GM03348 (cell line): ENCODE measurements at regions not wholly inside any gene's neighbourhood (a gene's known extent, or its start where the extent isn't known, plus 50 kb on each side); places are given as distances from the start of the nearest gene placed in this dataset.
"Not testable (repeated sequence)": the region's sequence is repeated elsewhere in the genome, so short reads cannot be mapped to it uniquely, and the experiment has no call there.

Experiments
- DNase-seq: peaks from one replicate; pipeline ENCODE4 v3.0.0; 2012; ENCODE audit warnings: low spot score

GRCh38 chr13:81142306-81142999 lies 801.5 kb upstream of the SPRY2 start:
- DNase-seq: no peak

DNA sequence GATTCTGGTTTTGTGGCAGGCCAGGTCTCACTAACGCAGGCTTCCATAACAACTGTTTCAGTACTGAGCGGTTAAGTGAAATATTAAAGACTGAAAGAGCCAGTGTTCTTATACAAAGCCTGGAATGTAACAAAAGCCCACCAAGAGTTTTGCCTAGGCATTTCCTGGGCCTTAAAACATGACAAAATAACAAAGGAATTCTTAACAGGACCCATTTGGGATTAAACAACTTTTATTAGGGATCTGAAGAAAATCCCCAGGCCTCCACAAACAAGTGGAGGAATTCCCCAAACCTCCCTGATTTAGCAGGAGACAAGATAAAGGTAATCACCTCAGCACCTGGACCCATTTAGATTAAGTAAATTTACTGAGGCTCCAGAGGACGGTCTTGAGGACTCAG lies 799.7 kb upstream of the SPRY2 start:
- no peak for DNase-seq

DNA sequence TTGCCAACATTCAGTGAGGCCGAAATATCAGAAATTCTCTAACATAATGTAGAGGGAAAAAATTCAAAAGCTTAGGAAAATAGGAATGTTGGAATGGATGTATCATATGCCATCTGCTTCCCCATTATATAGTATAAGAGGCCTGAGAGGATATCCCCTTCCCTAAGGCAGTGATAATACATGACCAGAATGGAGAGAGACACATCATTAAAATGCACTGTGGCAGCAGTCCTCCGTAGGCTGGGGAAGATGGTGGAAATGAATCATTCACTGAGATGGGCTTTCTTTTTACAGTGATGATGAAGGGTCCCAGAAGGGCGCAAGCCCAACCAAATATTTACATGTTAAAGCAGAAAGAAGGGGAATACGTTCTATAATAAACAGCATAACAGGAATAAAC lies 799.1 kb upstream of the SPRY2 start:
- no peak for DNase-seq

- no peak for DNase-seq
Observed at GRCh38 chr13:81138353-81138980, 797.5 kb upstream of the SPRY2 start.

DNA sequence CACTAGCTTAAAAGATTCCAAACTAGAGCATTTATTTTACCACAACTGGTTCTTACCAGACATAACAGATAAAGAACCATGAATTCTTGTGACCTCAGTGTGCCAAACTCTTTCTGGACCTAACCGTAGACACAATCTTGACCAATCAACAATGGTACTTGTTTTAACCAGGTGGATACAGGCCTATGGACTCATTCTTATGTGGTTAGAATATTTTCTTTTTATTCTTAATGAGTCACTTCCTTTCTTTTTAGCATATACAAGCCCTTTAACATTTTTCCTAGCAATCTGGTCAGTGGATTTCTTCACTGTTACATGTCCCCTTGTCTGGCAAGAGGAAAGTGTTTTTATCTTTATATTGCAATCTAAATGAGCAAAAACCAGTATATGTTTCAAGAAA lies 792.1 kb upstream of the SPRY2 start:
- DNase-seq: no peak

- DNase-seq: no peak
Observed at GRCh38 chr13:81117416-81117815, 776.5 kb upstream of the SPRY2 start.

GRCh38 chr13:81116461-81117282 lies 775.7 kb upstream of the SPRY2 start:
- no peak for DNase-seq

DNA sequence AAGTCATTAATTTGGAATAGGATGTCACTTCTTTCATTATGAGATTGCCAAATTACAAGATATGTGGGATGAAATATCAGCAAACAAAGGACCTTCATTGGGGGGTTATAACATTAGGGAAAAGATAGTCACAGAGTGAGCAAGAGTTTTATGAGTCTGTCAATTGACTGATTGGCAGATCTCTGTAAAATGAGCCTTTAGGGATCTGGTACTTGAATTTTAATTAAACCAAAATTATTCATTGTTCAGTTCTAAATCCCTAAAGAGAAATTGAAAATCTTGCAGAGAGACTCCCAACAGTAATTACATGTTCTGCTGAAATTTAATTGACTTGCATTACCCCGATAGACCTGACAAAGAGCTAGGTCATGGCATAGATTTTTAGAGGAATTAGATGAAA lies 768.1 kb upstream of the SPRY2 start:
- DNase-seq: no peak

GRCh38 chr13:81106348-81106747 lies 765.4 kb upstream of the SPRY2 start:
- DNase-seq: no peak

DNA sequence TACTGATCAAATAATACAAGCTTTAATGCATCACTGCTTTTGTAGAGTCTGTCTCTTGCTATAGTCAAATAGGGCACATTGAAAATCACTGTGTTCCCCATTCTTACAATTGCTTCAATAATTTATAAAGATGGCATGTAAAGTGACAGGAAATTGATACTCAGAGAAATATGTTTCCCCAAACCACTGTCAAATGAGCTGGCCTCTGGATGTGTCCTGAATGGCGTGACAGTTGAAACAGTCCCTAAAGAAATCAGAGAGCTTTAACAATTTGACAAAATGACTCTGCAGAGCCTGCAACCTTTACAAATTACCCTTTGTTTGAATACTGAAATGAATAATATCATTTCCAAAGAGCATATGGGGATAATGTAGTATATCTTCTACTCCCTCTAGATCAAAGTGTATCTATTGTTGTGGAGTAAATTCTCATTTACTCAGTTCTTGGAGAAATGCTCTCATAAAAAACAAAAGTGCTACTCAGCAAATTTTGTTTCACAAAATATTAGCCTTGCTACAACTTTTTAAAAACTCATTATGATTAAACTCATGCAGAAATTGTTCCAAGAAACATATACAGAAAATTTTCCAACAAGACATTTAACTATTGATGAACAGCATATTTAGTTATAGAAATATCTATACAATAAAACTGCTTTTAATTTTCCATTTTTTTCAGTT lies 763.2 kb upstream of the SPRY2 start:
- no peak for DNase-seq

GRCh38 chr13:81102066-81102465 lies 761.1 kb upstream of the SPRY2 start:
- DNase-seq: not testable (repeated sequence)

- no peak for DNase-seq
Observed at GRCh38 chr13:81089371-81090157, 748.6 kb upstream of the SPRY2 start.

DNA sequence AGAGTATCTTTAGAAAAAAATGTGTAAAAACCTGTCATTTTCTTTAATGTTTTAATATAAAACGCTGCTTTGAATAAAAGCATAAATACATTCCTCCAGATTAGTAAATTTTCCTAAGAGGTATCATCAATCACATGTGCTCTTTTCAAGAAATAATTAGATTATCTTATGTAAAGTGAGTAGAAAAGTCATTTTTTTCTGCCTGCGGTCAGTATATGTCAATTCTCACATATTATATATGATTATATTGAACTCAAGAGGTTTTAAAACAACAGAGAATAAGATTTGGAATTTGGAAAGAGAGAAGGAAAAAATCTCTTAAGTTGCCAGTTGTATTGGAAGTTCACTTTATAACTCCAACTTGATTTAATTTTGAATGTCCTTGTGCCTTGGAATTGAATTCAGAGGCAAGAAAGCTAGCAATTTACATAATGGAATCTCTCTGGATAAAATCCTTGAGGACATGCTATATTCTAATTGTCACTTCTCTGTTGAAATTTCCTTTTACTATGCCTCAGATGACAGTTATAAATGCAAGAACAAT lies 740.1 kb upstream of the SPRY2 start:
- DNase-seq: no peak

DNA sequence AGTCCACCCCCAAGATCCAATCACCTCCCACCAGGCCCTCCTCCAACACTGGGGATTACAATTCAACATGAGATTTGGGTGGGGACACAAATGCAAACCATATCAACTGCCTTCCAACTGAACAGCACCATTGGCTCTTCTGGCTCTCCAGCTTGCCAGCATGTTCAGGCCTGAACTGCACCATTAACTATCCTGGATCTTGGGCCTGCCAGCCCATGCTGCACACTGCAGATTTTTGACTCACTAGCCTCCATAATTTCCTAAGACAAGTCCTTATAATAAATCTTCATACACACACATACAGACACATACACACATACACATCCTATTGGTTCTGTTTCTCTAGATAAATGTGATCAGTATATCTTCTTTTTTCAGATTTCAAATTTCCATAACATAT lies 737.1 kb upstream of the SPRY2 start:
- no peak for DNase-seq

GRCh38 chr13:81069822-81070221 lies 728.9 kb upstream of the SPRY2 start:
- DNase-seq: not testable (repeated sequence)

DNA sequence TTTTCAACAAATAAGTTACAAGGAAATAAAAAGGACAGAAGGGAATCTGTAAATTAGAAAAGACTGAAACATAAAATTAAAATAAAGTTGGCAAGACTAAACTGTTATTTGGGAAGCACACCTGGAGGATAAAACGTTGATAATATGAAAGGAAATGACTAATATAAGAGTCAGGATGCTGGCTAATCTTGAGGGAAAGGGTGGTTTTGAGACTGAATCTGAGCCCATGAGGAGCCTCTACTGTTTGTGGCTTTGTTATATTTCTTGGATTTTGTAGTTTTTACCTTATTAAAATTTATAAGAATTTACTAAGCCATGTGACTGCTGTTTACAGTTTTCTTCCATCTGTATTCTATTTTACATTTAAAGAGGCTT lies 718.0 kb upstream of the SPRY2 start:
- no peak for DNase-seq

GRCh38 chr13:81058211-81058915 lies 717.4 kb upstream of the SPRY2 start:
- DNase-seq: no peak

- no peak for DNase-seq
Observed at GRCh38 chr13:81051873-81052272, 710.9 kb upstream of the SPRY2 start.

DNA sequence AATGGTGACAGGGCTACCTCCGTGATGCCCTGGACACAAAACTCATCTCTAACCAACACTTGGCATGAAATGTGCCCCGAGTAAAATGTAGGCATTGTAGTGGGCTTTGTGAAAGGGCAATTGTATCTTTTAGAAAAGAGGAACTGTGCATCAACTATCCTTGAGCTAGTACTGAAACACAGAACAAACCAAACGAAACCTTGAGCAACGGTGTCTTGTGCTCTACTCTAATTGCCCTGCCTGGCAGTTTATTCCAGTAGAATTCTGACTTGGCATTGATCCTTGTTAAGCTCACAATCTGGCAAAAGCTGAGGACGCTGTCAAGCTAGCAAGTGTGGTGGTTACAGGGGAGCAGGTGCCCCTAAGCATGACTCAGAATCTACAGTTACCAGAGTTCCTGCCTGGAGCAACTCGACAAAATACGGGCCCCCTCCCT lies 707.1 kb upstream of the SPRY2 start:
- DNase-seq: no peak

DNA sequence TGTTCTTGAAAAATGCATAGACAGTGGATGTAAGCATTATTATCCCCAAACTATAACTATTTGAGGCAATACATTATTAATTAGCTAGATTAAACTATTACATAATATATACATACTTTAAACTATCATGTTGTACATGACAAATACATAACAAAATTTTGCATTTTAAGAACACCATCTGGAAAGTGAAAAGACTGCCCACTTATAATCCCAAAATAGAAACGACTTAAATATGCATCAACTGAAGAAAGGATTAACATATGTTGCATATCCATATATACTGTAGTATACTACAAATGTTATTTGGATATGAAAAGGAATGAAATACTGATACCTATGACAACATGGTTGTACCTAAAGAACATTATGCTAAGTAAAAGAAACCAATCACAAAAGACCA lies 700.8 kb upstream of the SPRY2 start:
- DNase-seq: no peak

DNA sequence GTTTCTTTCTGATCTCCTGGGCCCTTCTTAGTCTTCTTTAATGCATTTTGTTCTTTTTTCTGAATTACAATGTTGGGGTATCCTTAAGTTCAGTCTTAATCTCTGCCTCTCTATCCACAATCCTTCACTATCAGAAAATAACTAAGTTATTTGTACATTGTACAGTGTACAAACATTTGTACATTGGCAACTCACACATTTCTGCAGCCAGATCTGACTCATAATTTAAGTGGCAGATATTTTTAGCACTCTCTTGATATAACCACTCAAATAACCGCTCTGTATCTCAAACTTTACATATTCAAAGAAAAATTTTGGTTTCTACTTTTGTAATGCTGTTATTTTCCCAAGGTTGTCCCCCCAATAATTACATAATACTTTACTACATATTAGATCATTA lies 691.1 kb upstream of the SPRY2 start:
- DNase-seq: no peak
